Adrenal gland (tissue), 5 donors: ENCODE measurements at regions not wholly inside any gene's neighbourhood (a gene's known extent, or its start where the extent isn't known, plus 50 kb on each side); places are given as distances from the start of the nearest gene placed in this dataset.

Experiments
- CTCF ChIP-seq, 6 experiments: fragments of 450-650 bp in 4 of 6; fragments of 200-600 bp in 2 of 6; sonication (generic) in 1 of 6; IDR thresholded peaks; 1 replicate in 5 of 6; 2 replicates in 1 of 6; pipeline versions ENCODE4 v1.5.1 to v1.8.0; 2016 to 2021; ENCODE audit warnings: antibody characterized with exemption in 6 of 6, mild to moderate bottlenecking in 2 of 6, moderate library complexity in 1 of 6
- POLR2A ChIP-seq, 2 donors: fragments of 450-650 bp; IDR thresholded peaks; one replicate each; pipeline ENCODE4 v1.6.1; 2017; ENCODE audit warnings: antibody characterized with exemption in 2 of 2, mild to moderate bottlenecking in 2 of 2, moderate library complexity in 1 of 2
- donor health status: DM: no; HTN: no; CAD: no.

DNA sequence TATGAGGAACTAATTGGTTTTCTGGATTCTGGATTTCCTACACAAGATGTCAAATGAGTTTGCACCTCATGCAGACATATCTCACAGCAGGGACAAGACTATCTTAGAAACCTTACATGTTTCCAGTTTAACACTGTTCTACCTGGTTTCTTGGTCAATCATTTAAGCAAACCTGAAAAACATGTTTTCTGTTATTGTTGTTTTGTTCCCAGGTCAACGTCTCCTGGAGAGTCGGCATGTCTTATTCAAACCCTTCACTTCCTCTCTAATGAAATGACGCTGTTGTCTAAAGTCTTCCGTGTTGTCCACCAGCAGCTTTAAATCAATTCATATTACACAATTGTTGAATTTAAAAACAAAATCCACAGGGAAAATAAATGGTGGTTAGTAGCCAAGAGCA is 150.9 kb downstream of the CNTN3 start:
- TF ChIP-seq CTCF (IDR thresholded peaks at IDR 0.05) (no peak), POLR2A (IDR thresholded peaks at IDR 0.05) (no peak)
